WTC11 (cell line): ENCODE measurements at regions not wholly inside any gene's neighbourhood (a gene's known extent, or its start where the extent isn't known, plus 50 kb on each side); places are given as distances from the start of the nearest gene placed in this dataset.

ENCODE experiments used
- ATAC-seq: fragments of 200-7000 bp; cut with Tn5 transposase; 2 replicates; pipeline ENCODE4 v1.10.0; 2021; ENCODE audit warnings: mild to moderate bottlenecking, moderate library complexity
- CTCF ChIA-PET: fragments of 300-600 bp; sonication (Branson Sonifier 250); formaldehyde crosslinking; loops from one replicate; lab custom pipeline; 2021; ENCODE audit warnings: antibody characterized with exemption; lab: Charles Lee
- POLR2A ChIA-PET: fragments of 350-600 bp; sonication (Branson Sonifier 250); formaldehyde crosslinking; loops from one replicate; lab custom pipeline; 2021; ENCODE audit warnings: antibody characterized with exemption; lab: Charles Lee
- DNase-seq: peaks from one replicate; pipeline ENCODE4 v3.0.0; 2021; ENCODE audit warnings: low spot score
- H3K27ac Mint-ChIP-seq: 2 replicates; pipeline ENCODE4 v1.8.0; 2021; ENCODE audit warnings: mixed read lengths
- H3K27me3 Mint-ChIP-seq: 2 replicates; pipeline ENCODE4 v1.8.0; 2021; ENCODE audit warnings: low read depth, mild to moderate bottlenecking, moderate library complexity, mixed read lengths
- H3K36me3 Mint-ChIP-seq: 2 replicates; pipeline ENCODE4 v1.8.0; 2021; ENCODE audit warnings: mixed read lengths
- H3K4me1 Mint-ChIP-seq: 2 replicates; pipeline ENCODE4 v1.8.0; 2022; ENCODE audit warnings: mixed read lengths
- H3K4me3 Mint-ChIP-seq: 2 replicates; pipeline ENCODE4 v1.8.0; 2021; ENCODE audit warnings: mild to moderate bottlenecking, moderate library complexity, mixed read lengths
- H3K9me3 Mint-ChIP-seq: 2 replicates; pipeline ENCODE4 v1.8.0; 2021; ENCODE audit warnings: mixed read lengths
- ATF6 ChIP-seq: sonication (generic); formaldehyde crosslinking; IDR thresholded peaks from 2 replicates; pipeline ENCODE4 v1.8.1; 2023; ENCODE audit warnings: mild to moderate bottlenecking, missing genetic modification reagents
- CREM ChIP-seq: sonication (generic); formaldehyde crosslinking; IDR thresholded peaks from 2 replicates; pipeline ENCODE4 v1.8.1; 2022; ENCODE audit warnings: mild to moderate bottlenecking, missing genetic modification reagents, moderate library complexity
- ETV6 ChIP-seq: sonication (generic); formaldehyde crosslinking; IDR thresholded peaks from 2 replicates; pipeline ENCODE4 v1.8.1; 2022; ENCODE audit warnings: mild to moderate bottlenecking, missing genetic modification reagents
- NFE2L1 ChIP-seq: sonication (generic); formaldehyde crosslinking; IDR thresholded peaks from 2 replicates; pipeline ENCODE4 v1.8.1; 2023; ENCODE audit warnings: missing genetic modification reagents
- SMAD3 ChIP-seq: sonication (generic); formaldehyde crosslinking; IDR thresholded peaks from 2 replicates; pipeline ENCODE4 v1.8.0; 2022; ENCODE audit warnings: missing genetic modification reagents, mild to moderate bottlenecking, borderline replicate concordance
- TEAD1 ChIP-seq: sonication (generic); formaldehyde crosslinking; IDR thresholded peaks from 2 replicates; pipeline ENCODE4 v1.8.0; 2022; ENCODE audit warnings: mild to moderate bottlenecking, missing genetic modification reagents
- ZNF121 ChIP-seq: sonication (generic); formaldehyde crosslinking; IDR thresholded peaks from 2 replicates; pipeline ENCODE4 v1.8.0; 2023; ENCODE audit warnings: missing genetic modification reagents
- ZNF138 ChIP-seq: sonication (generic); formaldehyde crosslinking; conservative IDR thresholded peaks from 2 replicates; pipeline ENCODE4 v1.8.1; 2022; ENCODE audit warnings: mild to moderate bottlenecking, moderate library complexity, missing genetic modification reagents
- ZNF263 ChIP-seq: sonication (generic); formaldehyde crosslinking; IDR thresholded peaks from 2 replicates; pipeline ENCODE4 v1.8.1; 2022; ENCODE audit warnings: low read depth, mild to moderate bottlenecking, moderate library complexity, missing genetic modification reagents
- ZNF317 ChIP-seq: sonication (generic); formaldehyde crosslinking; IDR thresholded peaks from 2 replicates; pipeline ENCODE4 v1.8.1; 2023; ENCODE audit warnings: low read depth, mild to moderate bottlenecking, moderate library complexity, missing genetic modification reagents, borderline replicate concordance
- ZNF416 ChIP-seq: fragments of 250-450 bp; sonication (Bioruptor Pico); IDR thresholded peaks from 2 replicates; pipeline ENCODE4 v1.9.0; 2021; ENCODE audit warnings: mild to moderate bottlenecking, inconsistent platforms
- TF ChIP-seq, protein P1 (sequence below): sonication (generic); formaldehyde crosslinking; IDR thresholded peaks from 2 replicates; pipeline ENCODE4 v1.8.1; 2022; ENCODE audit warnings: mild to moderate bottlenecking, moderate library complexity, missing genetic modification reagents

- Mint-ChIP-seq H3K4me1 (no peaks in the 10 kb centered on the region), H3K27ac (no peak overlapping the region), H3K9me3 (peaks cover 38% of the 10 kb centered on the region), H3K36me3 (peaks cover 39% of the 10 kb centered on the region), H3K4me3 (no peak overlapping the region), H3K27me3 (no peaks in the 10 kb centered on the region)
- TF ChIP-seq ZNF317 (CRISPR knock-in tag): no peak
- TF ChIP-seq ATF6 (CRISPR knock-in tag): no peak
- TF ChIP-seq ZNF121 (CRISPR knock-in tag): no peak
- TF ChIP-seq, protein P1, sequence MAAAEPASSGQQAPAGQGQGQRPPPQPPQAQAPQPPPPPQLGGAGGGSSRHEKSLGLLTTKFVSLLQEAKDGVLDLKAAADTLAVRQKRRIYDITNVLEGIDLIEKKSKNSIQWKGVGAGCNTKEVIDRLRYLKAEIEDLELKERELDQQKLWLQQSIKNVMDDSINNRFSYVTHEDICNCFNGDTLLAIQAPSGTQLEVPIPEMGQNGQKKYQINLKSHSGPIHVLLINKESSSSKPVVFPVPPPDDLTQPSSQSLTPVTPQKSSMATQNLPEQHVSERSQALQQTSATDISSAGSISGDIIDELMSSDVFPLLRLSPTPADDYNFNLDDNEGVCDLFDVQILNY: no peak
- TF ChIP-seq TEAD1: no peak
- no peak for TF ChIP-seq ETV6 (CRISPR knock-in tag)
- no peak for TF ChIP-seq ZNF263 (CRISPR knock-in tag)
- no peak for TF ChIP-seq SMAD3 (CRISPR knock-in tag)
- TF ChIP-seq ZNF138 (CRISPR knock-in tag): no peak
- no peak for TF ChIP-seq CREM (CRISPR knock-in tag)
- no peak for TF ChIP-seq ZNF416 (CRISPR knock-in tag)
- no peak for TF ChIP-seq NFE2L1 (CRISPR knock-in tag)
- ChIA-PET CTCF (no interaction called here), POLR2A (no interaction called here)
- ATAC-seq: no peak
- no peak for DNase-seq
Observed at GRCh38 chrY:13168257-13168656, 263.6 kb downstream of the DDX3Y start.
